Esophagus muscularis mucosa (tissue), 4 donors: ENCODE measurements at regions not wholly inside any gene's neighbourhood (a gene's known extent, or its start where the extent isn't known, plus 50 kb on each side); places are given as distances from the start of the nearest gene placed in this dataset.

Source experiments
- DNase-seq: peaks from one replicate; pipeline ENCODE4 v3.0.0-alpha.2; 2017; ENCODE audit errors: extremely low spot score
- H3K27ac ChIP-seq, 4 donors: fragments of 200-600 bp; sonication (generic); replicated peaks in 1 of 4; 1 replicate in 3 of 4; 2 replicates in 1 of 4; pipeline ENCODE4 v1.5.1; 2016 to 2019; ENCODE audit warnings: mild to moderate bottlenecking in 1 of 4
- H3K27me3 ChIP-seq, 4 donors: fragments of 200-600 bp; sonication (generic); one replicate each; pipeline versions ENCODE4 v1.5.1 to v1.6.0; 2016 to 2019
- H3K36me3 ChIP-seq, 4 donors: fragments of 200-600 bp; sonication (generic); one replicate each; pipeline ENCODE4 v1.5.1; 2016 to 2019
- H3K4me1 ChIP-seq, 4 donors: fragments of 200-600 bp; sonication (generic); one replicate each; pipeline ENCODE4 v1.5.1; 2016 to 2019
- H3K4me3 ChIP-seq, 4 donors: fragments of 200-600 bp; sonication (generic); 1 replicate in 2 of 4; 2 replicates in 2 of 4; pipeline ENCODE4 v1.5.1; 2016 to 2019; ENCODE audit warnings: mild to moderate bottlenecking in 4 of 4, moderate library complexity in 1 of 4
- H3K9me3 ChIP-seq, 4 donors: fragments of 200-600 bp; sonication (generic); 1 replicate in 3 of 4; 2 replicates in 1 of 4; pipeline ENCODE4 v1.5.1; 2016 to 2019
- EP300 ChIP-seq: sonication (generic); formaldehyde crosslinking; IDR thresholded peaks from one replicate; pipeline ENCODE4 v1.6.1; 2017; ENCODE audit warnings: antibody characterized with exemption
- POLR2A ChIP-seq: fragments of 450-650 bp; IDR thresholded peaks from one replicate; pipeline ENCODE4 v1.6.1; 2017; ENCODE audit warnings: antibody characterized with exemption, moderate library complexity, mild to moderate bottlenecking, low read depth
- POLR2AphosphoS5 ChIP-seq, 2 donors: sonication (generic); formaldehyde crosslinking; IDR thresholded peaks; one replicate each; pipeline ENCODE4 v1.6.1; 2017; ENCODE audit warnings: antibody characterized with exemption in 2 of 2
- WGBS: methylation state at CpG from one replicate; pipeline ENCODE4 v1.1.5; 2018; 5-methylcytosine and 5-hydroxymethylcytosine counted together
- intact Hi-C: fragments of 100-400 bp; cut with DNase I; formaldehyde crosslinking; loops from one replicate; pipeline ENCODE4 v1.15.1; 2023
- TF ChIP-seq, protein P1 (sequence below), 3 experiments: fragments of 200-600 bp in 2 of 3; fragments of 450-650 bp in 1 of 3; sonication (generic) in 2 of 3; IDR thresholded peaks; one replicate each; pipeline ENCODE4 v1.5.1; 2017 to 2019; ENCODE audit warnings: antibody characterized with exemption in 3 of 3, mild to moderate bottlenecking in 2 of 3, moderate library complexity in 1 of 3

DNA sequence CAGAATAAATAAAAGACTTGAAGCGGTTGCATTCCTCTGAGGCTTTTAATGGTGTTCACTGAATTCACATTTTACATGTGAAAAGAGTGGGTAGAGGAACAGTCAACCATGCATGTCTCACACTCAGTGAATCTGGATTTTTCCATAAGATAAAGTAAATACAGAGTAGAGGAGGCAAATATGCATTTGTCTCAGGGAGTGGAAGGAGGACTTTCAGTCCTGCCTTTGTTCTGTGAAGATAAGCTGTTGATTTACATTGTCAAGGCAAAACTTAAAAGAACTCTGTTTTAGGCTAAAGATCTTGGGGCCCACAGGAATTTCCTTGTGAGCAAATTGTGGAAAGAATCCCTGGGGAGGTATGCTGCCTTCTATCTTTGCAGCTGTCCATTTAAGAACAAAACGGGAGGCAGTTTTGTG, 825.3 kb upstream of the MBL2 start:
- no peaks in the 10 kb centered on the region for H3K36me3 ChIP-seq
- no peak overlapping the region for H3K4me3 ChIP-seq
- intact Hi-C loops, result no loop called here
- peaks cover 0 to 9% (median 0%) of the 10 kb centered on the region in 4 donors for H3K27me3 ChIP-seq
- TF ChIP-seq, protein P1, sequence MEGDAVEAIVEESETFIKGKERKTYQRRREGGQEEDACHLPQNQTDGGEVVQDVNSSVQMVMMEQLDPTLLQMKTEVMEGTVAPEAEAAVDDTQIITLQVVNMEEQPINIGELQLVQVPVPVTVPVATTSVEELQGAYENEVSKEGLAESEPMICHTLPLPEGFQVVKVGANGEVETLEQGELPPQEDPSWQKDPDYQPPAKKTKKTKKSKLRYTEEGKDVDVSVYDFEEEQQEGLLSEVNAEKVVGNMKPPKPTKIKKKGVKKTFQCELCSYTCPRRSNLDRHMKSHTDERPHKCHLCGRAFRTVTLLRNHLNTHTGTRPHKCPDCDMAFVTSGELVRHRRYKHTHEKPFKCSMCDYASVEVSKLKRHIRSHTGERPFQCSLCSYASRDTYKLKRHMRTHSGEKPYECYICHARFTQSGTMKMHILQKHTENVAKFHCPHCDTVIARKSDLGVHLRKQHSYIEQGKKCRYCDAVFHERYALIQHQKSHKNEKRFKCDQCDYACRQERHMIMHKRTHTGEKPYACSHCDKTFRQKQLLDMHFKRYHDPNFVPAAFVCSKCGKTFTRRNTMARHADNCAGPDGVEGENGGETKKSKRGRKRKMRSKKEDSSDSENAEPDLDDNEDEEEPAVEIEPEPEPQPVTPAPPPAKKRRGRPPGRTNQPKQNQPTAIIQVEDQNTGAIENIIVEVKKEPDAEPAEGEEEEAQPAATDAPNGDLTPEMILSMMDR (IDR thresholded peaks at IDR 0.05), result no peak
- no peak for TF ChIP-seq POLR2A
- no peak for TF ChIP-seq EP300
- TF ChIP-seq POLR2AphosphoS5 (IDR thresholded peaks at IDR 0.05), result no peak
- H3K4me1 ChIP-seq, result no peaks in the 10 kb centered on the region
- 63% methylated on average over 2 of the region's 2 CpGs for WGBS
- DNase-seq, result no peak
- H3K27ac ChIP-seq, result no peak overlapping the region
- H3K9me3 ChIP-seq, result no peaks in the 10 kb centered on the region

DNA sequence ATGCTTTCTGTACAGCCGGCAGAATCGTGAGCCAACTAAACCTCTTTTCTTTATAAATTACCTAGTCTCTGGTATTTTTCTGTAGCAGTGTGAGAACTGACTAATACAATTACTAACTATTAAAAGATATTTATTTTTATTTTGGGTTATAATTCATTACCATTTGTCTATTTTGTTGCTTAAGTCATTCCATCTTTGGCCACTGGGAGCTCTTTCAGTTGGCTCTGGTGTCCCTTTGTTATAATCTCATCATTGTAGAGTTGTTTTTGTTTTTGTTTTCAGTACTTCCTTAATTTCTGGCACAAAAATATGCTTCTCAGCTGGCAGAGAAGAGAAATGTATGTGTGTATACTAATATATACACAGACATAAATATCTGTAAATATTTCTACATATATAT, 807.9 kb upstream of the MBL2 start:
- Histone ChIP-seq H3K27me3 (no peaks in the 10 kb centered on the region), H3K27ac (no peak overlapping the region), H3K9me3 (no peaks in the 10 kb centered on the region), H3K4me1 (no peaks in the 10 kb centered on the region), H3K36me3 (no peaks in the 10 kb centered on the region), H3K4me3 (no peak overlapping the region)
- intact Hi-C loops, result no loop called here
- 100% methylated on average over 2 of the region's 2 CpGs for WGBS
- TF ChIP-seq POLR2AphosphoS5 (IDR thresholded peaks at IDR 0.05), result no peak
- no peak for TF ChIP-seq EP300
- no peak for TF ChIP-seq POLR2A
- TF ChIP-seq, protein P1 (IDR thresholded peaks at IDR 0.05), result no peak
- DNase-seq, result no peak

DNA sequence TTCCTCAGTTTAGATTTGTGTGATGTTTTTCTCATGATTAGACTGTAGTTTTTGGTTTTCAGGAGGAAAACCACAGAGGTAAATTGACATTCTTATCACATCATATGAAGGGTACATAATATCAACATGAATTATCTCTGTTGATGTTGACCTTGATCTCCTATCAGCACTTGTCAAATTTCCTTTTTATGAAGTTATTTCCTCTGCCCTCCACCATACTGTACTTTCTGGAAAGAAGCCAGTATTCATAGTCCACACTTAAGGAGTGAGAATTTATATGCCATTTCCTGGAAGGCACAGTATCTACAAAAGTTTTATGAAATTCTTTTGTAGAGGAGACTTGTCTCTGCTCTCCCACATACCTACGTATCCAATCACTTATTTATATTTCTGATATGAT, 807.2 kb upstream of the MBL2 start:
- no peaks in the 10 kb centered on the region for H3K4me1 ChIP-seq
- intact Hi-C loops, result no loop called here

DNA sequence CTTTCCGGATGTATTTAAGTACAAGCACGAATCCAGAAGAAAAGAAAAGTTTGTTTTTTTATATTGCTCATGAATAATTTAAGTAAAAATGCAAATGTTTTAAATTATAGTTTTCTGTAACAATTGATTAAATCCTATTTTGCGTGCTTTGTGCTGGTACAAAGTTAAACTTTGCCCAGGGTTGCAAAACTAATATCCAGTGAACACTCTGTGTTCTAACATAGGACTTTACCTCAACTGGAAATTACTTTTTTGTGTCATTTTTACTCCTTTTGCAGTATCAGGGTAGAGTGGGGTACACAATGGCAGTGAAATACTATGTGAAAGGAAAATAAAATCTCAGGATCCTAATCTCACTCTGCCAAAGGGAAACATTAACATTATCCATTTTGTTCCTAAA, 801.4 kb upstream of the MBL2 start:
- H3K4me1 ChIP-seq, result no peaks in the 10 kb centered on the region
- WGBS, result 96% methylated on average over 3 of the region's 3 CpGs
- H3K36me3 ChIP-seq, result no peaks in the 10 kb centered on the region
- no peak overlapping the region for H3K4me3 ChIP-seq
- no peak overlapping the region for H3K27ac ChIP-seq
- no peaks in the 10 kb centered on the region for H3K27me3 ChIP-seq
- no peak for TF ChIP-seq POLR2AphosphoS5 (IDR thresholded peaks at IDR 0.05)
- TF ChIP-seq EP300, result no peak
- no peak for TF ChIP-seq POLR2A
- TF ChIP-seq, protein P1 (IDR thresholded peaks at IDR 0.05), result no peak
- no peaks in the 10 kb centered on the region for H3K9me3 ChIP-seq
- DNase-seq, result no peak
- intact Hi-C loops, result no loop called here

More for the DNA sequence above, 807.2 kb upstream of the MBL2 start:
- DNase-seq, result no peak
- H3K27ac ChIP-seq, result no peak overlapping the region
- WGBS, result 67% methylated on average over 1 of the region's 1 CpG
- H3K27me3 ChIP-seq, result no peaks in the 10 kb centered on the region
- H3K4me3 ChIP-seq, result no peak overlapping the region
- no peaks in the 10 kb centered on the region for H3K9me3 ChIP-seq
- TF ChIP-seq POLR2AphosphoS5 (IDR thresholded peaks at IDR 0.05), result no peak
- TF ChIP-seq, protein P1 (IDR thresholded peaks at IDR 0.05), result no peak
- TF ChIP-seq EP300, result no peak
- no peak for TF ChIP-seq POLR2A
- no peaks in the 10 kb centered on the region for H3K36me3 ChIP-seq

DNA sequence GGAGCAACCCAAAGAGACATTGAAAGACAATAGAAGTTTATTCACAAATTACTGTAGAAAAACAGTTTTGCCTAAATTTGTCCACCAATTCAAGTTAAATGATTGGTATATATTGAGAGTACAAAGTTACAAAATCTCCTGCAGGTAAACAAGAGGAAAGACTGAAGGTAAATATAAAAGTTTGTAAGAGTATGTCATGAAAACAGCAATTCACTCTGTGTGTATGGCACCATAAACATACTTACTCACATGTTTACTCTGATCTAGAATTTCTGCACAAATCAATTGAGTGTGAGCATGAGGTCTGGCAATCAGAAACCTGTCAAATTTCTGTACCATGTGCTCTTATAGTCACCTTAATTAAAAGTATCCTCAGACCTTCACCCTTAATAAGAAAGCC, 800.9 kb upstream of the MBL2 start:
- Histone ChIP-seq H3K27me3 (no peaks in the 10 kb centered on the region), H3K36me3 (no peaks in the 10 kb centered on the region), H3K27ac (no peak overlapping the region), H3K9me3 (no peaks in the 10 kb centered on the region), H3K4me1 (no peaks in the 10 kb centered on the region), H3K4me3 (no peak overlapping the region)
- TF ChIP-seq POLR2AphosphoS5 (IDR thresholded peaks at IDR 0.05) (no peak), EP300 (no peak), POLR2A (no peak)
- TF ChIP-seq, protein P1 (IDR thresholded peaks at IDR 0.05), result no peak
- DNase-seq, result no peak
- intact Hi-C loops, result no loop called here
